ENCODE measurements at regions not wholly inside any gene's neighbourhood (a gene's known extent, or its start where the extent isn't known, plus 50 kb on each side); places are given as distances from the start of the nearest gene placed in this dataset.
"Not testable (repeated sequence)": the region's sequence is repeated elsewhere in the genome, so short reads cannot be mapped to it uniquely, and the experiment has no call there.

- DNase-seq: no peak
Measured at GRCh38 chr20:12130781-12131180, 213.1 kb downstream of the BTBD3 start.

- no peak for DNase-seq
Measured at GRCh38 chr20:12133553-12133952, 215.9 kb downstream of the BTBD3 start.

GRCh38 chr20:12145951-12146350 lies 228.3 kb downstream of the BTBD3 start:
- not testable (repeated sequence) for DNase-seq

GRCh38 chr20:12152996-12153395 lies 235.3 kb downstream of the BTBD3 start:
- DNase-seq: no peak

GRCh38 chr20:12153628-12154027 lies 235.9 kb downstream of the BTBD3 start:
- DNase-seq: no peak

- no peak for DNase-seq
Measured at GRCh38 chr20:12156252-12156651, 238.6 kb downstream of the BTBD3 start.

- no peak for DNase-seq
Measured at GRCh38 chr20:12159261-12159660, 241.6 kb downstream of the BTBD3 start.

GRCh38 chr20:12161734-12162133 lies 244.0 kb downstream of the BTBD3 start:
- no peak for DNase-seq

- DNase-seq: no peak
Measured at GRCh38 chr20:12166053-12166717, 248.5 kb downstream of the BTBD3 start.

GRCh38 chr20:12170406-12170805 lies 252.7 kb downstream of the BTBD3 start:
- DNase-seq: no peak

- DNase-seq: no peak
Measured at GRCh38 chr20:12171923-12172524, 254.3 kb downstream of the BTBD3 start.

GRCh38 chr20:12173347-12174012 lies 255.8 kb downstream of the BTBD3 start:
- DNase-seq: no peak

- no peak for DNase-seq
Measured at GRCh38 chr20:12175538-12175937, 257.8 kb downstream of the BTBD3 start.

GRCh38 chr20:12177657-12178293 lies 260.1 kb downstream of the BTBD3 start:
- DNase-seq: no peak

GRCh38 chr20:12179692-12180091 lies 262.0 kb downstream of the BTBD3 start:
- no peak for DNase-seq

- no peak for DNase-seq
Measured at GRCh38 chr20:12180107-12180661, 262.5 kb downstream of the BTBD3 start.

GRCh38 chr20:12198281-12198680 lies 280.6 kb downstream of the BTBD3 start:
- DNase-seq: no peak

GRCh38 chr20:12199703-12200102 lies 282.0 kb downstream of the BTBD3 start:
- no peak for DNase-seq

- no peak for DNase-seq
Measured at GRCh38 chr20:12201289-12201991, 283.7 kb downstream of the BTBD3 start.

- DNase-seq: no peak
Measured at GRCh38 chr20:12203399-12203798, 285.7 kb downstream of the BTBD3 start.

- DNase-seq: no peak
Measured at GRCh38 chr20:12203981-12204380, 286.3 kb downstream of the BTBD3 start.

- no peak for DNase-seq
Measured at GRCh38 chr20:12207875-12208274, 290.2 kb downstream of the BTBD3 start.

GRCh38 chr20:12210591-12210990 lies 292.9 kb downstream of the BTBD3 start:
- no peak for DNase-seq

All from stimulated activated CD4-positive, alpha-beta T cell treated with anti-CD3 and anti-CD28 coated beads, Interleukin-4, amount 100 ng/mL, for 1 hour (primary cell).